ENCODE measurements at regions not wholly inside any gene's neighbourhood (a gene's known extent, or its start where the extent isn't known, plus 50 kb on each side); places are given as distances from the start of the nearest gene placed in this dataset.
"Not testable (repeated sequence)": the region's sequence is repeated elsewhere in the genome, so short reads cannot be mapped to it uniquely, and the experiment has no call there.

- no peak for DNase-seq
These were observed 1569.0 kb upstream of the B3GALT2 start for GRCh38 chr1:194755241-194755994.

GRCh38 chr1:194738843-194739242, 1552.4 kb upstream of the B3GALT2 start:
- DNase-seq, result not testable (repeated sequence)

- DNase-seq, result no peak
These were observed 1548.6 kb upstream of the B3GALT2 start for GRCh38 chr1:194734970-194735369.

GRCh38 chr1:194731025-194731424, 1544.6 kb upstream of the B3GALT2 start:
- DNase-seq, result no peak

GRCh38 chr1:194730304-194730703, 1543.9 kb upstream of the B3GALT2 start:
- no peak for DNase-seq

- no peak for DNase-seq
These were observed 1536.7 kb upstream of the B3GALT2 start for GRCh38 chr1:194723067-194723466.

GRCh38 chr1:194717941-194718340, 1531.5 kb upstream of the B3GALT2 start:
- no peak for DNase-seq

- DNase-seq, result no peak
These were observed 1530.9 kb upstream of the B3GALT2 start for GRCh38 chr1:194717334-194717733.

GRCh38 chr1:194710671-194711070, 1524.3 kb upstream of the B3GALT2 start:
- no peak for DNase-seq

- DNase-seq, result no peak
These were observed 1523.0 kb upstream of the B3GALT2 start for GRCh38 chr1:194709439-194709838.

GRCh38 chr1:194707074-194707473, 1520.7 kb upstream of the B3GALT2 start:
- DNase-seq, result no peak

- DNase-seq, result no peak
These were observed 1518.9 kb upstream of the B3GALT2 start for GRCh38 chr1:194705123-194705854.

GRCh38 chr1:194698908-194699318, 1512.5 kb upstream of the B3GALT2 start:
- DNase-seq, result no peak

GRCh38 chr1:194693244-194693643, 1506.8 kb upstream of the B3GALT2 start:
- DNase-seq, result no peak

- no peak for DNase-seq
These were observed 1498.2 kb upstream of the B3GALT2 start for GRCh38 chr1:194684636-194685035.

GRCh38 chr1:194658090-194658439, 1471.7 kb upstream of the B3GALT2 start:
- no peak for DNase-seq

GRCh38 chr1:194654956-194655355, 1468.5 kb upstream of the B3GALT2 start:
- no peak for DNase-seq

GRCh38 chr1:194653385-194653784, 1467.0 kb upstream of the B3GALT2 start:
- DNase-seq, result no peak

- no peak for DNase-seq
These were observed 1460.7 kb upstream of the B3GALT2 start for GRCh38 chr1:194647118-194647517.

- DNase-seq, result no peak
These were observed 1458.1 kb upstream of the B3GALT2 start for GRCh38 chr1:194644528-194644927.

- DNase-seq, result no peak
These were observed 1453.9 kb upstream of the B3GALT2 start for GRCh38 chr1:194640322-194640721.

- no peak for DNase-seq
These were observed 1442.6 kb upstream of the B3GALT2 start for GRCh38 chr1:194629011-194629410.

GRCh38 chr1:194624833-194625232, 1438.4 kb upstream of the B3GALT2 start:
- no peak for DNase-seq

- DNase-seq, result no peak
These were observed 1431.7 kb upstream of the B3GALT2 start for GRCh38 chr1:194618101-194618500.

GRCh38 chr1:194617272-194617671, 1430.9 kb upstream of the B3GALT2 start:
- DNase-seq, result not testable (repeated sequence)
